Progenitor cell of endocrine pancreas (in vitro differentiated cells): ENCODE measurements at regions not wholly inside any gene's neighbourhood (a gene's known extent, or its start where the extent isn't known, plus 50 kb on each side); places are given as distances from the start of the nearest gene placed in this dataset.

Experiments used
- DNase-seq: peaks from one replicate; pipeline ENCODE4 v3.0.0; 2021; ENCODE audit warnings: low spot score; ENCODE audit not compliant: unreplicated experiment
- H3K27ac Mint-ChIP-seq: 2 replicates; pipeline ENCODE4 v1.8.0; 2021; ENCODE audit warnings: mild to moderate bottlenecking, moderate library complexity, mixed read lengths
- H3K27me3 Mint-ChIP-seq: 2 replicates; pipeline ENCODE4 v1.8.0; 2021; ENCODE audit warnings: mixed read lengths
- H3K36me3 Mint-ChIP-seq: 2 replicates; pipeline ENCODE4 v1.8.0; 2022; ENCODE audit warnings: mixed read lengths; ENCODE audit not compliant: insufficient read depth
- H3K4me1 Mint-ChIP-seq: 2 replicates; pipeline ENCODE4 v1.8.0; 2021; ENCODE audit warnings: low read depth, mixed read lengths
- H3K4me3 Mint-ChIP-seq: 2 replicates; pipeline ENCODE4 v1.8.0; 2021; ENCODE audit warnings: low read depth, mild to moderate bottlenecking, moderate library complexity, mixed read lengths
- H3K9me3 Mint-ChIP-seq: 2 replicates; pipeline ENCODE4 v1.8.0; 2021; ENCODE audit warnings: low read depth, mixed read lengths
- CTCF ChIP-seq: fragments of 200-600 bp; sonication (generic); IDR thresholded peaks from one replicate; pipeline ENCODE4 v1.5.0; 2021; ENCODE audit warnings: antibody characterized with exemption, mild to moderate bottlenecking; ENCODE audit not compliant: unreplicated experiment

- Mint-ChIP-seq H3K27me3 (peaks cover 6% of the 10 kb centered on the region), H3K36me3 (no peaks in the 10 kb centered on the region), H3K9me3 (no peaks in the 10 kb centered on the region), H3K27ac (no peak overlapping the region), H3K4me3 (no peak overlapping the region), H3K4me1 (peaks cover 3% of the 10 kb centered on the region)
- no peak for TF ChIP-seq CTCF
- DNase-seq, result no peak
Observed at GRCh38 chr4:31125496-31125895, 405.3 kb downstream of the PCDH7 start.

- H3K4me1 Mint-ChIP-seq, result peaks cover 11% of the 10 kb centered on the region
- H3K4me3 Mint-ChIP-seq, result no peak overlapping the region
- H3K9me3 Mint-ChIP-seq, result no peaks in the 10 kb centered on the region
- H3K27ac Mint-ChIP-seq, result no peak overlapping the region
- TF ChIP-seq CTCF, result no peak
- H3K36me3 Mint-ChIP-seq, result no peaks in the 10 kb centered on the region
- no peak for DNase-seq
- peaks cover 6% of the 10 kb centered on the region for H3K27me3 Mint-ChIP-seq
Observed at GRCh38 chr4:31126881-31127398, 406.8 kb downstream of the PCDH7 start.

GRCh38 chr4:31130930-31131329, 410.8 kb downstream of the PCDH7 start:
- H3K27ac Mint-ChIP-seq, result no peak overlapping the region
- no peak for TF ChIP-seq CTCF
- H3K36me3 Mint-ChIP-seq, result no peaks in the 10 kb centered on the region
- H3K4me3 Mint-ChIP-seq, result peak overlapping the region; percentile 17
- H3K4me1 Mint-ChIP-seq, result peaks cover 10% of the 10 kb centered on the region
- no peak for DNase-seq
- H3K27me3 Mint-ChIP-seq, result peaks cover 6% of the 10 kb centered on the region
- H3K9me3 Mint-ChIP-seq, result no peaks in the 10 kb centered on the region

GRCh38 chr4:31134720-31135119, 414.6 kb downstream of the PCDH7 start:
- H3K4me1 Mint-ChIP-seq, result peaks cover 10% of the 10 kb centered on the region
- H3K4me3 Mint-ChIP-seq, result no peak overlapping the region
- H3K36me3 Mint-ChIP-seq, result no peaks in the 10 kb centered on the region
- DNase-seq, result no peak
- no peaks in the 10 kb centered on the region for H3K27me3 Mint-ChIP-seq
- TF ChIP-seq CTCF, result no peak
- H3K27ac Mint-ChIP-seq, result no peak overlapping the region
- no peaks in the 10 kb centered on the region for H3K9me3 Mint-ChIP-seq

GRCh38 chr4:31139767-31140166, 419.6 kb downstream of the PCDH7 start:
- Mint-ChIP-seq H3K27ac (no peak overlapping the region), H3K9me3 (no peaks in the 10 kb centered on the region), H3K4me3 (no peak overlapping the region), H3K27me3 (no peaks in the 10 kb centered on the region), H3K4me1 (peaks cover 3% of the 10 kb centered on the region), H3K36me3 (no peaks in the 10 kb centered on the region)
- TF ChIP-seq CTCF, result no peak
- DNase-seq, result no peak
